ENCODE measurements at regions not wholly inside any gene's neighbourhood (a gene's known extent, or its start where the extent isn't known, plus 50 kb on each side); places are given as distances from the start of the nearest gene placed in this dataset.
"Not testable (repeated sequence)": the region's sequence is repeated elsewhere in the genome, so short reads cannot be mapped to it uniquely, and the experiment has no call there.

DNA sequence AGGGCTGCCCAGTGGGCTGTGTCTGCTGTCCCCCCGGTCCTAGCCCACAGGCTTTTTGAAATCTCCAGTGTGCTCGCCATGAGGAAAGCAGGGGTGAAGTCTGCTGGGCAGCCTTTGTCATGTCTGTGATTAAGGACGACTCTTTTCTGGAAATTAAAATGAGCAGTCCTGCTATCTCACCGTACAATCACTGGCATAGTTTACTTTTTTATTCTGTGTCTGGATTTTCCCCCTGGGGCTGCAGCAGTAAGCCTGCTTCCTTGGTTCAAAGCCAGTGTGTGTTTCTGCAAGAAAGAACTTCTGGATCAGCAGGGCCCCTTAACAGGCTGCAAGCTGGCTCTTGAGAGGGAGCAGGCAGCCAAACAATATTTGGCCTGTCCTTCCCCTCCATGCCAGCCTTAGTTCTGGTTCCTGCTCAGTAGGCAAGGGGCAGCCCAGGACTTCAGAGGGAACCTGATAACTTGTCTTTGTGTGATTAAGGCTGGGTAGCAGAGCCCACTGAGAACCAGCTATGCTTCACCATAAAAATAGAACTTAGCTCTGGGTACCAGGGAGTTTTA, 310.1 kb upstream of the PLGLB2 start:
- not testable (repeated sequence) for H3K4me3 ChIP-seq (ENCODE audit: low read length); DNase-seq (ENCODE audit: low read depth, low spot score); H3K27ac ChIP-seq (ENCODE audit: low read length); H3K4me1 ChIP-seq (ENCODE audit: control insufficient read depth, insufficient read depth, low read length); H3K9me3 ChIP-seq (ENCODE audit: control insufficient read depth, insufficient read depth, low read length); H3K36me3 ChIP-seq (ENCODE audit: control insufficient read depth, insufficient read depth, low read length); H3K27me3 ChIP-seq (ENCODE audit: control insufficient read depth, insufficient read depth, low read length)
- WGBS (ENCODE audit: insufficient coverage, insufficient read length) = no CpG with 5 or more reads among the region's 4 CpGs

DNA sequence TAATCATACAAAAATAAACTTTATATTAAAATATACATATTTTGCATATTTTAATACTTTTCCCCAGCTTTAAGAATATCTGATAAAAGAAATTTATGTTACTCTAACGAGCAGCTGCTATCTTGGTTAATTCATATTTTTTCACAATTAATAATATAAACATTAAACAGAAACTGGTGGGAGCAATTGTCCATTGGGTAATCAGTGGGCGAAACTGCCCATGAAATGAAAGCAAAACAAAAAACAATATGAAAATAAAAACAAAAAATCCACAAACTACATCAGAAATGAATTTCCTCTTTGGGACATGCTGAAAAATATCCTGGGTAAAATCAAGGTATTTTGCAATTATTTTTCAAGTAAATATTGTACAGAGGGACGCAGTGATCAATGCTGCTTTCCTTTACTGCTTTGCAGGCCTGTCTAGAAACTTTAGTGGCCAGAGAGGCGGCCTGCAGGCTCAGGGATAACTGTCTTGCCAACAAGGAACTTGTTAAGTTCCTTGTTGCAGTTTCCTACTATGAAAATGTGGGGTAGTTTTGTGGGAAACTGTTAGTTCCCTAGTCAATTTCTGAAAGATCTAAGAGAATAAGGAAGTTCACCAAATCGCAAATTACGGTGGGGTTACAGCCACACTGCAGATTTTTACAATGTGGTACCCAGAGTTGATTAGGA, 309.0 kb upstream of the PLGLB2 start:
- H3K27me3 ChIP-seq (ENCODE audit: control insufficient read depth, insufficient read depth, low read length); H3K4me1 ChIP-seq (ENCODE audit: control insufficient read depth, insufficient read depth, low read length); H3K36me3 ChIP-seq (ENCODE audit: control insufficient read depth, insufficient read depth, low read length); H3K9me3 ChIP-seq (ENCODE audit: control insufficient read depth, insufficient read depth, low read length); H3K27ac ChIP-seq (ENCODE audit: low read length); DNase-seq (ENCODE audit: low read depth, low spot score); H3K4me3 ChIP-seq (ENCODE audit: low read length): not testable (repeated sequence)
- WGBS (ENCODE audit: insufficient coverage, insufficient read length) = no CpG with 5 or more reads among the region's 6 CpGs

DNA sequence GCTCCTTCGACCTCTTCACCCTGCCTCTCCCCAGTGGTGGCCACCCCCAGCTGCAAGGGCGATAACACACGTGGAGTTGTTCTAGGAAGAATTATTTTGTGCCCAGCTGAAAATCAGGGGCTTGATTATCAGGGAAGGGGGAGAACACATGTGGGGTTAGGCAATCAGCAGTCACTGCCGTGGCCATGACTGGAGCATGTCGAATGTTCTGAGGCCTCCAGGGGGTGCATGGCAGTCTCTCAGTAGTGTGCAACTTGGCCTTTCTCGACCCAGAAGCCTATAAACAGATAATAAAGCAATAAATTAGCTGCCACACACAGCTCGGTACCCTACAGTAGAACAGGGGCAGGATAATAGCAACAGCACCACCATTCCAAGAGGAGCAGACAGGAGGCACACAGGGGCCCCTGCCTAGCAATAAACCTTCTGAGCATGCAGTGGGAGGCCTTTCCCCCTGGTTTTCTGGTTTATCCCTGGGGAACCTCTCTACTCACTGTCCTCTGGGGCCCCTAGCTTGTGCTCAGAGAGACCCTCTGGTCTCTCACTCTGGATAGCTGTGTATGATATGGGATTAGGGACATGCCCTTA, 308.2 kb upstream of the PLGLB2 start:
- not testable (repeated sequence) for H3K36me3 ChIP-seq (ENCODE audit: control insufficient read depth, insufficient read depth, low read length); H3K4me3 ChIP-seq (ENCODE audit: low read length); H3K27ac ChIP-seq (ENCODE audit: low read length); H3K4me1 ChIP-seq (ENCODE audit: control insufficient read depth, insufficient read depth, low read length); DNase-seq (ENCODE audit: low read depth, low spot score); H3K9me3 ChIP-seq (ENCODE audit: control insufficient read depth, insufficient read depth, low read length); H3K27me3 ChIP-seq (ENCODE audit: control insufficient read depth, insufficient read depth, low read length)
- no CpG with 5 or more reads among the region's 7 CpGs for WGBS (ENCODE audit: insufficient coverage, insufficient read length)

DNA sequence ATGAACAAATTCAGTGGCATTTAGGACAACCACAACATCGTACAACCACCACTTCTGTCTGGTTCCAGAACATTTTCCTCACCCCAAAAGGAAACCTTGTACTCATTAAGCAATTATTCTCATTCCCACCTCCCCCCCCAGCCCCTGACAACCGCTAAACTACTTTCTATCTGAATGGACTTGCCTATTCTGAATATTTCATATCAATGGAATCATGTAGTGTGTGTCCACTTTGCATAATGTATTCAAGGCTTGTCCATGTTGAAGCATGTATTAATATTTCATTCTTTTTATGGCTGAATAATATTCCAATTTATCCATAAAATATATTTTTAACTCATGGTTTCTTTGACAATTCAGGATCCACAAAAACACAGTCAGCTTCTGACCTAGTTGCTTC, 307.2 kb upstream of the PLGLB2 start:
- not testable (repeated sequence) for H3K9me3 ChIP-seq (ENCODE audit: control insufficient read depth, insufficient read depth, low read length); H3K27me3 ChIP-seq (ENCODE audit: control insufficient read depth, insufficient read depth, low read length); H3K4me3 ChIP-seq (ENCODE audit: low read length); H3K36me3 ChIP-seq (ENCODE audit: control insufficient read depth, insufficient read depth, low read length); DNase-seq (ENCODE audit: low read depth, low spot score); H3K4me1 ChIP-seq (ENCODE audit: control insufficient read depth, insufficient read depth, low read length); H3K27ac ChIP-seq (ENCODE audit: low read length)
- WGBS (ENCODE audit: insufficient coverage, insufficient read length) = no CpG with 5 or more reads among the region's 2 CpGs

DNA sequence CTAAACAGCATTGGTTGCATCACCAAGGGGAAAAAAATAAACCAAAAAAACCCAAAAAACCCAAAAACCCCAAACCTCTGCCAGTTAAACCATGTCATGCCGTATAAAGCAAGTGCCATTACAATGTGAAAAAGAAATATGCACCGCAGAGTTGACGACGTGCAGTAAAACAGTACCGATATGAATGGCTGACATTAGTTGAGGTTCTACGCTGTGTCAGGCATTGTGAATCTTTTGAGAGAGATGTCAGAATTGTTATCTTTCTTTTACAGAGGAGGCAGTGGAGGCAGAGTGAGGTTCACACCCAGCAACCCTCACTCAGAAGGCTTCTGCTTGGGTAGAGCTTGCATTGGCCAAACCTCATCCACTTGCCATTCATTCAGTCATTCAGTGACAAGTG, 306.5 kb upstream of the PLGLB2 start:
- not testable (repeated sequence) for DNase-seq (ENCODE audit: low read depth, low spot score); H3K4me1 ChIP-seq (ENCODE audit: control insufficient read depth, insufficient read depth, low read length); H3K27ac ChIP-seq (ENCODE audit: low read length); H3K9me3 ChIP-seq (ENCODE audit: control insufficient read depth, insufficient read depth, low read length); H3K27me3 ChIP-seq (ENCODE audit: control insufficient read depth, insufficient read depth, low read length); H3K4me3 ChIP-seq (ENCODE audit: low read length); H3K36me3 ChIP-seq (ENCODE audit: control insufficient read depth, insufficient read depth, low read length)
- WGBS (ENCODE audit: insufficient coverage, insufficient read length) = no CpG with 5 or more reads among the region's 6 CpGs

DNA sequence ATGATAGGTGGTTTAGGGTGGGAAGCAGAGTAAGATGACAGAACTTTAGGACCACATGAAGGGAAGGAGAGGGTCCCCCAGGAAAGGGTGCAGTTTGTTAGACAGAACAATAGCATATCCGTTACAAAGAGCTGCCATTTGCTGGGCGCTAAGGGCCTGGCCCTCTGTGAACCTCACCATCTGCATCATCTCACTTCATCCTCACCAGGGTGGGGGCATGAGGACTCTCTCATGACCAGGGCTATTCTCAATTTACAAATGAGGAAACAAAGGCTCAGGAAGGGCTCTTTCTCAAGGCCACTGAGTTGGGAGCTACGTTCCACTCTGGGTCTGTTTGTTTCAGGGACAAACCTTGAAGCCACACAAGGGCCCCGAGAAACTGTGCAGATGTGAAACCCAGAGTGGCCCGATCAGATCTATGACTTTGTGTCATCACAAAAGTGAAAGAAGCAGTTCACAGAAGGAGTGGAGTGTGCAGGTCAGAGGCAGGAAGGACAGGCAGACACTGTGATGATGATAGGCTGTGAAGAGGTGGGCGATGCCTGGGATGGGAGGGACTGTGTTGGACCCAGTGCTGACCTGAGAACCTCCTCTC, 304.8 kb upstream of the PLGLB2 start:
- not testable (repeated sequence) for H3K9me3 ChIP-seq (ENCODE audit: control insufficient read depth, insufficient read depth, low read length); H3K4me3 ChIP-seq (ENCODE audit: low read length); H3K36me3 ChIP-seq (ENCODE audit: control insufficient read depth, insufficient read depth, low read length); DNase-seq (ENCODE audit: low read depth, low spot score); H3K4me1 ChIP-seq (ENCODE audit: control insufficient read depth, insufficient read depth, low read length); H3K27ac ChIP-seq (ENCODE audit: low read length); H3K27me3 ChIP-seq (ENCODE audit: control insufficient read depth, insufficient read depth, low read length)
- no CpG with 5 or more reads among the region's 6 CpGs for WGBS (ENCODE audit: insufficient coverage, insufficient read length)

DNA sequence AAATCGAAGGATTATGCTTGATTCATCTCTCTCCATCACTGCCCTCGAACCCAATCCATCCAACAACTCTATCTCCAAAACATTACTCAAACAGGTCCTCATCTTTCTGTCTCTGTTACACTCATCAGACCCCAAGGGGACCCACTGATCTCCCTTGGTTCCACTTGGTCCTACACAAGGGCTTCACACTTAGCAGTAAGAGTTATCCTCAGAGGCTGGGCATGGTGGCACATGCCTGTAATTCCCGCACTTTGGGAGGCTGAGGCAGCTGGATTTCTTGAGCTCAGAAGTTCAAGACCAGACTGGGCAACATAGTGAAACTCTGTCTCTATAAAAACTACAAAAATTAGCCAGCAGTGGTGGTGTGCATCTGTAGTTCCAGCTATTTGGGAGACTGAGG, 302.9 kb upstream of the PLGLB2 start:
- H3K9me3 ChIP-seq (ENCODE audit: control insufficient read depth, insufficient read depth, low read length); H3K27ac ChIP-seq (ENCODE audit: low read length); H3K4me1 ChIP-seq (ENCODE audit: control insufficient read depth, insufficient read depth, low read length); H3K36me3 ChIP-seq (ENCODE audit: control insufficient read depth, insufficient read depth, low read length); H3K4me3 ChIP-seq (ENCODE audit: low read length); DNase-seq (ENCODE audit: low read depth, low spot score); H3K27me3 ChIP-seq (ENCODE audit: control insufficient read depth, insufficient read depth, low read length): not testable (repeated sequence)
- no CpG with 5 or more reads among the region's 3 CpGs for WGBS (ENCODE audit: insufficient coverage, insufficient read length)

DNA sequence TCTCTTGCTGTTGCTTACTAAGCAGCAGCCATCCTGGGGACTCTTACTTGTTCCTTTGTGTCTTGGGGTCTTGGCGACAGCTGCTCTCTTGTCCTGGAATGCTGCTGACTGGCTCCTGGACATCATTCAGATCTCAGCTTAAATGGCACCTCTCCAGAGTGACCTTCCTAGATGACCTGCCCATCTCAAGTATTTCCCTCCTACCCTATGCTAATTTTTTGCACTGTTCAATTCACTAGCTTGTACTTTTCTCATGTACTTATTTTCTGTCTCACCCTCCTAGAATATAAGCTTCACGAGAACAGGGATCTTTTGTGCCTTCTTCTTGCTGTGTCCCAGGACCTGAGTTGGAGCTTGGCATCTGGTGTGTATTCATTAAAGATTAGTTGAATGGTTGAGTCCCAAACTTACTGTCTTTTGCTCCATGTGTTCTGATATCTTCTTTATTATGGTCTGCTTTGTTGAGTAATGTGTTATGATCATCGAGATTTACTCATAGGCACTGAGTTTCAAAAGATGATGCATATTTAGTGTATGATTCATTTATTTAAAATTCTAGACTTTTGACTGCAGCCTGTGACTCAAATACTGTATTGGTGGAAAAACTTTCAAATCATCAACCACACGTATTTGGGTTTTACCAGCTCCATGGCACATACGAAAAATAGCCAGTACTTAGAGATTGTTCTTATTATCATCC, 302.1 kb upstream of the PLGLB2 start:
- not testable (repeated sequence) for H3K9me3 ChIP-seq (ENCODE audit: control insufficient read depth, insufficient read depth, low read length); H3K4me1 ChIP-seq (ENCODE audit: control insufficient read depth, insufficient read depth, low read length); H3K27ac ChIP-seq (ENCODE audit: low read length); DNase-seq (ENCODE audit: low read depth, low spot score); H3K27me3 ChIP-seq (ENCODE audit: control insufficient read depth, insufficient read depth, low read length); H3K4me3 ChIP-seq (ENCODE audit: low read length); H3K36me3 ChIP-seq (ENCODE audit: control insufficient read depth, insufficient read depth, low read length)
- WGBS (ENCODE audit: insufficient coverage, insufficient read length) = no CpG with 5 or more reads among the region's 5 CpGs

DNA sequence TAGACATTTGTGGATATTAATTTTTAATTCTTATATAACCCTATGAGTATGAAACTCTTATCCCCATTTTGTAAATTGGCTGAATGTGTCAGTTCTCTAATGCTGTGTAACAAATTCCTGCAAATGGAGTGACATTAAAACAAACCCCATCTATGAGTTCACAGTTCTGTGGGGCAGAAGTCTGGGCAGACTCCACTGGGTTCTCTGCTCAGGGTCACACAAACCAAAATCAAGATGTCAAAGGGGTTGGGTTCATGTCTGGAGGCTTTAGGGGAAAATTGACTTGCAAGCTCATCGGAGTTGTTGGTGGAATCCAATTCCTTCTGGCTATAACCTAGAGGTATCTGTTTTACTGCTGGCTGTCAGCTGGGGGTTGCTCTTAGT, 301.6 kb upstream of the PLGLB2 start:
- not testable (repeated sequence) for DNase-seq (ENCODE audit: low read depth, low spot score); H3K36me3 ChIP-seq (ENCODE audit: control insufficient read depth, insufficient read depth, low read length); H3K4me1 ChIP-seq (ENCODE audit: control insufficient read depth, insufficient read depth, low read length); H3K27ac ChIP-seq (ENCODE audit: low read length); H3K4me3 ChIP-seq (ENCODE audit: low read length); H3K27me3 ChIP-seq (ENCODE audit: control insufficient read depth, insufficient read depth, low read length); H3K9me3 ChIP-seq (ENCODE audit: control insufficient read depth, insufficient read depth, low read length)
- no CpG with 5 or more reads among the region's 1 CpG for WGBS (ENCODE audit: insufficient coverage, insufficient read length)

DNA sequence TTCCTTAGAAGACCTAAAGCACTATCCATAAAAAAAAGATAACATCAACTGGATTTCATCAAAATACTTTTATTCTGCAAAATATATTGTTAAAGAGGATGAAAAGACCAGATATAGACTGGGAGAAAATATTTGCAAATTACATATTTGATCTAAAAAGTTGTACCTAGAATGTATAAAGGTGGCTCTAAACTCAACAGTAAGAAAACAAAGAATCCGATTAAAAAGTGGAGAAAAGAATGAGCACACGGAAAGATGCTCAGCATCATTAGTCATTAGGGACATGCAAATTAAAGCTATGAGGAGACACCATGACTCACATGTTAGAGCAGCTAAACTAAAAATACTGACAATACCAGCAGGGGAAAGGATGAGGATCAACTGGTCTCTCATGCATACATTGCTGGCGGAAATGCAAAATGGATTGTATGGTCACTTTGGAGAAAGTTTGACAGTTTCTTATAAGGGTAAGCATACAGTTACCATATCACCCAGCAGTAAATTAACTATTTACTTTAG, 298.4 kb upstream of the PLGLB2 start:
- not testable (repeated sequence) for H3K4me3 ChIP-seq (ENCODE audit: low read length); DNase-seq (ENCODE audit: low read depth, low spot score); H3K27ac ChIP-seq (ENCODE audit: low read length); H3K9me3 ChIP-seq (ENCODE audit: control insufficient read depth, insufficient read depth, low read length); H3K4me1 ChIP-seq (ENCODE audit: control insufficient read depth, insufficient read depth, low read length); H3K36me3 ChIP-seq (ENCODE audit: control insufficient read depth, insufficient read depth, low read length); H3K27me3 ChIP-seq (ENCODE audit: control insufficient read depth, insufficient read depth, low read length)
- no CpG with 5 or more reads among the region's 3 CpGs for WGBS (ENCODE audit: insufficient coverage, insufficient read length)

Measured in iPS DF 6.9 (cell line).